GM19238 (cell line): ENCODE measurements at regions not wholly inside any gene's neighbourhood (a gene's known extent, or its start where the extent isn't known, plus 50 kb on each side); places are given as distances from the start of the nearest gene placed in this dataset.

Experiments used
- DNase-seq: peaks from one replicate; pipeline ENCODE4 v3.0.0; 2011; ENCODE audit warnings: low spot score; ENCODE audit not compliant: insufficient read length

DNA sequence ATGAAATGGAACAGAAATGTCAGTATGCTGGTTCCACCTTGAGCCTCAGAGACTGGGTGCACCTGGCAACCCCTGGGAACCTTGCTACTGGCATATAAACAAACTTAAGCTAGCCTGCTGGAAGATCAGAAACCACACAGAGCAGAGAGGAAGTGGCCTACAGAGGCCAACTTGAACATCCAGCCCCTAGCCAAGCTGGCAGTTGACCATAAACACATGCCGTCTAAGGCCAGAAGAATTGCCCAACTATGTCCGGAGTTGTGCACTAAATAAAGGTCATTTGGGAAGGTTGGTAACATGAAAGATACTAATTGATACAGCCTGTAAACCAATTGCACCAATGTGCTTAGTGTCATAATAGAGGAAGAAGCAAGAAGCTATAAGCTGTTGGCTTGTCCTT is 266.6 kb upstream of the BTBD3 start:
- DNase-seq = no peak

DNA sequence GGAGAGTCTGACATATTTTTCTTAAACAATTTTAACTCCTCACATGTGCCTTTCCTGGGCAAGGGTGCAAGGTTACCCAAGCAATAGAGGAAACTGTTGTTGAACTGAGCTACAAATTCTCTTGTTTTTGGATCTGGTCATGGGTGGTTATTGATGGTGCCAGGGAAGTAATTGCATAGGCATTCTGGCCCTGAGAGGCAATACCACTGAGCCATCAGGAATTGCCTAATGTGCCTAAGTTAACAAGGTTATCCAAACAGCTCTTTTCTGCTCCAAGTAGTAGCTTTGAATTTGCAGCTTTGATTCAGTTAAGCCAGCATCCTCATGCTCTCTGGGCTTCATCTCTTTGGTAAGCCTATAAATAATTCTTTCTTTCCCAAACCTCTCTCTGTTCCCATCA is 266.0 kb upstream of the BTBD3 start:
- no peak for DNase-seq

DNA sequence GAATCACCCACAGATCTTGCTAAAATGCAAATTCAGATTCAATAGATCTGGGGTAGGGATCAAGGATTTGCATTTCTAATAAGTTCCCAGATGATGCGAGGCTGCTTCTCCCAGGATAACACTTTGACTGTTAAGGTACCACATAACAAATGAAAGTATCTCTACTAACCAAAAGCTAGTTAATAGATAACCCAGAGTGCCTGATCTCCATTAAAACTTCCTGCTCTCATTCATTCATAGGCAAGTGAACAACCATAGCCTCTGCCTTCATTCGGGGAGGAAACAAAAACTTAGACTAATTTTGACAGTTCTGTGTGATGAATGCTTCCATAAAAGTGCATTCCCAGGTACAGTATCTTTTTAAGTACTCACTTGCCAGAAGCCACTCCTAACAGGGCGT is 265.6 kb upstream of the BTBD3 start:
- no peak for DNase-seq

- no peak for DNase-seq
Observed at GRCh38 chr20:11654766-11655165, 262.9 kb upstream of the BTBD3 start.

DNA sequence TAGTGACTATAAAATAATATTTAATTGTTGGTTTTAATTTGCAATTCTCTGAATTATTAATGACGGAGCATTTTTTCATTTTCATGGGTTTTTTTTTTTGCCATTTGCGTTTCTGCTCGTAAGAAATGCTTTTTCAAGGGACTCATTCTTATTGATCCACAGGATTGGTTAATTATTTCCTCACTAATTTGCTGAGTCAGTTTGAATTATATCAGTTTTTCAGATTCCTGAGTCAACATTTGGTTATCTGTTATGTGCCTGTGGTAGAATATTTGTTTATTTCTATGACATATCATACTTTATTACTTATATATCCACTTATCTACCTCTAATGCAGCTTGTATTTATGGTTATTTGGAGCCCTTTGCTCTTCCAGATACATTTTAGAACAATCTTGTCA is 257.0 kb upstream of the BTBD3 start:
- DNase-seq = no peak

DNA sequence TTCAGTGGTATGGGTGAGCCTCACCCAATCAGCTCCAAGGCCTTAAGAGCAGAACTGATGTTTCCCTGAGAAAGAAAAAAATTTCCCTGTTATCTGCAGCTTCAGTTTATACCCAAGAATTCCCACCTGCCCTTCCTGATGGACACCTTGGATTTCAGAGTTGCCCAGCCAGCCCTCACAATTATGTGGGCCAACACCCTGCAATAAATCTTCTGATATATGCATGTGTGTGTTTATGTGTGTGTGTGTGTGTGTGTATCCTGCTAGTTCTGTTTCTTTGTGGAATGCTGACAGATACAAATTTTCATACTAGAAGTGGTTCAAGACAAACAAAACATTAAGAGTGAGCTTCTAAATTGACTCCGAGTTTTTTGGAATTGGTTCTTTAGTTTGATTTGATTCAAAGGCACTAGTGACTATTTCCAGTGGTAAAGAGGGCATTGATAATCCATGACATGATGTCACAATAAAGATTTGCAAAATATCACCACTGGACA is 246.6 kb upstream of the BTBD3 start:
- DNase-seq = no peak

GRCh38 chr20:11672959-11673358 is 244.7 kb upstream of the BTBD3 start:
- no peak for DNase-seq

DNA sequence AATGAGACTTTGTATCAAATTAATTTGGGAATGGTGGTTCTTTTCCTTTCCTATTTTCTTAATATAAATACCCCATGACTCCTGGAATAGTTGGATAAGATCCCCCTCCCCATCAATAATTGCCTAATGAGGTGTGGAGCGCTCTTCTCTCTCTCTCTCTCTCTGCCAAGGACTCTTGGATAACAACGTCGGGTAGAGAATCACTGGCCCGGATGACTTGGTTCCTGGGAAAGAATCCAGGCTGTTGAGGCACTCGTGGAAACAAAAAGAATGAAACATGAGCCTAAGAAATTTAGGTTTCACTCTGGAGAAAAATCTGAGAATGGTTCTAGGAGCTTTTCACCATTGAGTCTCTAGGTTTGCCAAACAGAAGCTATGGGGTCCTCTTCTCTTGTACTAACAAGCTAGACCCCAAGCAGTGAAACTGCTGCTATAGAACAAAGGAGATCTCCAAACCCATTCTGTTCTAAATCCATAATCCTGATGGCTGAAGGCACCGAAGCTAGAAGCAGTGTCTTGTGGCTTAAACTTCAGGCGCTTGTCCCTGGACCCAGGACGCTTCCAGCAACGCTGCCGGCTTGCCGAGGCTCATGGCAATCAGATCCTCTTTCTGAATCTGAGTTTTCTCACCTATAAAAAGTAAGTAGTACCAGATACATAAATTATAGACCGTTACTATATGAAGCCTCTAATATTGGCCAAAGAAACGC is 241.6 kb upstream of the BTBD3 start:
- no peak for DNase-seq

DNA sequence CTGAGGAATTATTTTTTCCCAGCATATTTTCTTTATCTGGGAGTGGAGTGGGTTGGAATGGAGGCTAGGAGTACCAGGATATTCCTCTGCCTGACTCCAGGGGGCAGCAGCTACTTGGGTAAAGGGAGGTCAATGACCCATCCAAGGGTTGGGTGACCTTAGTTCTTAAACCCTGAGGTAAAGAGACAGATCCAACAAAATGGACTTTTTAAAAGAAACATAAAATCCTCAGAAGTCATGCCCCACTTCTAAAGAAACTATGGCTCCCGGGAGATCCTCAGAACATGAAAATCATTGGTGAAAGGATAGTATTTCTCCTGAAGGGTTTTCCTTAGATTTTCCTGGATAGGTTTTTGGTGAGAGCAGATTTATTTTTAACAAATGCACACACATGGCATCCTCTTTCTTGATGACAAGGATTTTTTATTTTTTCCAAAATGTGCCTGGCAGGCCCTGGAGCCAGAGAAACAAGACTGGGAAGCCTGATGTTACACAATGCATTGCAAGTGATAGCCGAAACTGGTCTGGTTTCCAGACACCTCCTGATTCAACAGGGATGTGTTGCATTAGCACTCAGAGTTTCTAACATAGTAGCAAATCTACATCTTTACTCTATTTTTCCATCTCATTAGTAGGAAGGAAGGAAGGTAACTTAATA is 240.9 kb upstream of the BTBD3 start:
- DNase-seq = no peak

DNA sequence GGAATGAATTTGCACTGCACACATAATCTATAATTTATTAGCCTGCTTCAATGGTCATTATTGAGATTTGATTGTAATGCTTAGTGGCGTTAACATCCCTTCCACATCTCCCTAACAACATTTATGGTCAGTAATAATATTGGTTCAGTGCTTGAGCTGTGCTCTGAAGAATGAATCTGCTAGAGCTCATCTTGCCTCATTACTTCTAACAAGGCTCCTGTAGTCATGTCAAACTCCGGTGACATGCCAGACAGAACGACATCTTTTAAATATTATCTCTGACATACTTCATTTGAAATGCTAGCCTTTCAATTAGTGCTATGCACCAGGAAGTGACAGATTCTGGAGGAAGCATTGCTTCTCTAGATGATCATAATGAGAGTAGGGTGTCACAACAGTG is 240.3 kb upstream of the BTBD3 start:
- no peak for DNase-seq

DNA sequence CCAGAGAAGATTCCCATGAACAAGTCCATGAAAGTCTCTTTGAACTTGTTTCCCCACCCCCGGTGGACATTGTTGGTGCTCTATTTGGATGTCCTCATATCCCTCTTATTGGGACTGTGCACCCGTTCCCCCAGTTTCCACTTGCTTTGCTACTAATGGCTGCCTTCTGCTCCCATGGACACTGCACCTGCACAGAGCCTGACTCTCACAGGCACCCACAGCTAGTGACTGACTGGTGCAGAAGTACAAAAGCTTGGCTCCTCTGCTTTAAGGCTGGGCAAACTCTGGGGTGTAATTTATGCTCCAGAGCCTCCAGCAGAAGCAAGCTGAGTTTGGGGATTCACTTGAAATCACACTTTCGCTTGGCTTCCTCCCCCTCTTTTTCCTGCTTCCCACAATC is 239.9 kb upstream of the BTBD3 start:
- DNase-seq = no peak

DNA sequence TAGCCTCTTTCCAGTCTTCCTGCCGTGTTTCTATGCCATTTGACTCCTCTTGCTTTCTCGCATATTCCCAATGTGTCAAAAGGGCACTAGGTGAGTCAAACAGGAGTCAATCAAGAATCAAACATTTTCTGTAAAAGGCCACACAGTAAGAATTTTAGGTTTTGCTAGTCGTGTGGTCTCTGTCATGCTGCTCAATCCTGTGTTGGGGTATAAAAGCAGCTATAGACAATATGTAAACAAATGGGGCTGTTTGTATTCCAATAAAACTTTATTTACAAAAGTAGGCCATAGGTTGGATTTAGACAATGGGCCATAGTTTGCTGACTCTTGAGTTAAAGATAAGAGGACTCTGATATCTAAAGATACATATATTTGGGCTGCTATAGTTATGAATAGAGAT is 235.4 kb upstream of the BTBD3 start:
- DNase-seq = no peak

DNA sequence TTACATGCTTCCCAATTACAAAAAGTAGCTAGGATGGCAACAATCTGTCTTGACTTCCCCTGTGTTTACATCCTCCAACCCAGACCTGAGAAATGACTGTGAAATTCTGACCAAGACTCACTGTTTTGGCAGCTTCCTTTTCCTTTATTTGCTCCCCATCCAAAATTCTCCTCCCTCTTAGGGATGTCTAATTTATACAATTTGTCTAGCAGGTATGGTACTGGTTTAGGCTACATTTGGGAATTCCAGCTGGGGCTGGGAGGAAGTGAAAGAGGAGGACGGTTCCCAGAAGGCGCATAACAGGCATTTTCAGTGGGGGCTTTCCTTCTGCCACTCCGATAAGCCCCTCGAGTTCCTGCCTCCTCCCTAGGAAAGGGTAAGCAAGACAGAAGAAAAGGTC is 231.5 kb upstream of the BTBD3 start:
- DNase-seq = no peak

- DNase-seq = no peak
Observed at GRCh38 chr20:11686820-11687543, 230.7 kb upstream of the BTBD3 start.

- DNase-seq = no peak
Observed at GRCh38 chr20:11687546-11688292, 230.0 kb upstream of the BTBD3 start.

DNA sequence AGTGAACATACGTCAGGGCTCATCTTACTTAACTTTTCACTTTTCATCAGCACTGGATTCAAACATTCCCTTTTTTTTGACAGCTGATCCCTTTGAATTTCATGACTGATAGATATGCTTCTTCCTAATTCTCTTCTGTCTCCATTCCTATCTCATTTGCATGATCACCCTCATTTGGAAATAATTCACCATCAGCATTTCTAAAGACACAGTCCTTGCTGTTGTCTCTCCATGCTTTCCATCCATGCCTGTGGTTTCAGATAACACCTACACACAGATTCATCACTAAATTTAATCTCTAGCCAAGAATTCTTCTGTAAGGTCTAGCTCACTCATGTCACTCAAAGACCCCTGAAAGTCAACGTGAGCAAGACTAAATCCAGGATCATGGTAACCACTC is 228.4 kb upstream of the BTBD3 start:
- no peak for DNase-seq

DNA sequence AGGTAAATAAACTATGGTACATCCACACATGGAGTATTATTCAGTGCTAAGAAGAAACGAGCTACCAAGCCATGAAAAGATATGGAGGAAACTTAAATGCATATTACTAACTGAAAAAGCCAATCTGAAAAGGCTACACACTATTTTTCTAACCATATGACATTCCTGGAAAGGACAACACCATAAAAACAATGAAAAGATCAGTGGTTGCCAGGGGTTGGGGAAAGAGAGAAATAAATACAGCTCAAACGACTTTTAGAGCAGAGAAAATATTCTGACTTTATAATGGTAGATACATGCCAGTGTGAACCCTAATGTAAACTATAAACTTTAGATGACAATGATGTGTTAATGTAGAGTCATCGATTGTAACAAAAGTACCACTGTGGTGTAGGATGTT is 225.9 kb upstream of the BTBD3 start:
- no peak for DNase-seq

GRCh38 chr20:11692567-11692966 is 225.1 kb upstream of the BTBD3 start:
- no peak for DNase-seq

GRCh38 chr20:11694467-11694866 is 223.2 kb upstream of the BTBD3 start:
- DNase-seq = no peak

- DNase-seq = no peak
Observed at GRCh38 chr20:11697055-11697454, 220.6 kb upstream of the BTBD3 start.

GRCh38 chr20:11697646-11698045 is 220.0 kb upstream of the BTBD3 start:
- DNase-seq = no peak

DNA sequence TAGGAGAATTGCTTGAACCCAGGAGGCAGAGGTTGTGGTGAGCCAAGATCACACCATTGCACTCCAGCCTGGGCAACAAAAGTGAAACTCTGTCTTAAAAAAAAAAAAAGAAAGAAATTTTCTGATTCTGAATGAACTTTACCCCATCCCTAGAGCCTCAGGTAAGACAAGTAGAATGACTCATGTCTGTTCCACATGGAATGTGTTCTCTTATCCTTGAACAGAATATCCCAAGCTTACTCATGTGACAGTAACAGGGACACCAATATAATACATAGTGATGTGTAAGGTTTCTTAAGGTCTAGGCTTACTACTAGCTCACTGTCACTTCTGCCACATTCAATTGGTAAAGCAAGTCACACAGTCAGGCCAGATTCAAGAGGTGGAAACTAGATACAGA is 219.6 kb upstream of the BTBD3 start:
- no peak for DNase-seq
